GM12873 (cell line): ENCODE measurements at regions not wholly inside any gene's neighbourhood (a gene's known extent, or its start where the extent isn't known, plus 50 kb on each side); places are given as distances from the start of the nearest gene placed in this dataset.

Experiments
- CTCF ChIP-seq: IDR thresholded peaks from 2 replicates; pipeline ENCODE4 v1.5.1; 2012; ENCODE audit warnings: low read depth, mild to moderate bottlenecking, moderate library complexity, low read length, control low read depth; ENCODE audit not compliant: insufficient read depth; ENCODE audit errors: missing control alignments

GRCh38 chr15:36358094-36358493, 221.3 kb upstream of the CDIN1 start:
- no peak for TF ChIP-seq CTCF

- TF ChIP-seq CTCF: no peak
These were observed 220.9 kb upstream of the CDIN1 start for GRCh38 chr15:36358523-36358922.

- TF ChIP-seq CTCF: no peak
These were observed 220.1 kb upstream of the CDIN1 start for GRCh38 chr15:36359286-36359685.

GRCh38 chr15:36361351-36361870, 218.0 kb upstream of the CDIN1 start:
- no peak for TF ChIP-seq CTCF

- no peak for TF ChIP-seq CTCF
These were observed 216.9 kb upstream of the CDIN1 start for GRCh38 chr15:36362509-36362915.

- TF ChIP-seq CTCF: no peak
These were observed 216.1 kb upstream of the CDIN1 start for GRCh38 chr15:36363335-36363734.

- no peak for TF ChIP-seq CTCF
These were observed 215.0 kb upstream of the CDIN1 start for GRCh38 chr15:36364377-36364776.

- TF ChIP-seq CTCF: no peak
These were observed 213.5 kb upstream of the CDIN1 start for GRCh38 chr15:36365963-36366362.
